ENCODE measurements at regions not wholly inside any gene's neighbourhood (a gene's known extent, or its start where the extent isn't known, plus 50 kb on each side); places are given as distances from the start of the nearest gene placed in this dataset.
"Not testable (repeated sequence)": the region's sequence is repeated elsewhere in the genome, so short reads cannot be mapped to it uniquely, and the experiment has no call there.

- no peak for DNase-seq (ENCODE audit: low read depth)
Measured at GRCh38 chr4:59615316-59615715, 1584.8 kb upstream of the ADGRL3 start.

GRCh38 chr4:59629348-59629747 lies 1570.8 kb upstream of the ADGRL3 start:
- no peak for DNase-seq (ENCODE audit: low read depth)

GRCh38 chr4:59630235-59630634 lies 1569.9 kb upstream of the ADGRL3 start:
- DNase-seq (ENCODE audit: low read depth), result no peak

- DNase-seq (ENCODE audit: low read depth), result no peak
Measured at GRCh38 chr4:59630922-59631321, 1569.2 kb upstream of the ADGRL3 start.

- DNase-seq (ENCODE audit: low read depth), result no peak
Measured at GRCh38 chr4:59637596-59637995, 1562.5 kb upstream of the ADGRL3 start.

- no peak for DNase-seq (ENCODE audit: low read depth)
Measured at GRCh38 chr4:59643682-59644081, 1556.4 kb upstream of the ADGRL3 start.

GRCh38 chr4:59644765-59645164 lies 1555.4 kb upstream of the ADGRL3 start:
- DNase-seq (ENCODE audit: low read depth), result no peak

GRCh38 chr4:59646082-59646481 lies 1554.0 kb upstream of the ADGRL3 start:
- no peak for DNase-seq (ENCODE audit: low read depth)

- DNase-seq (ENCODE audit: low read depth), result no peak
Measured at GRCh38 chr4:59647011-59647410, 1553.1 kb upstream of the ADGRL3 start.

- no peak for DNase-seq (ENCODE audit: low read depth)
Measured at GRCh38 chr4:59647500-59647899, 1552.6 kb upstream of the ADGRL3 start.

GRCh38 chr4:59650861-59651260 lies 1549.3 kb upstream of the ADGRL3 start:
- no peak for DNase-seq (ENCODE audit: low read depth)

GRCh38 chr4:59655996-59656395 lies 1544.1 kb upstream of the ADGRL3 start:
- DNase-seq (ENCODE audit: low read depth), result peak; percentile 1

- DNase-seq (ENCODE audit: low read depth), result no peak
Measured at GRCh38 chr4:59664771-59665170, 1535.4 kb upstream of the ADGRL3 start.

- no peak for DNase-seq (ENCODE audit: low read depth)
Measured at GRCh38 chr4:59666645-59667044, 1533.5 kb upstream of the ADGRL3 start.

GRCh38 chr4:59671037-59671436 lies 1529.1 kb upstream of the ADGRL3 start:
- peak; percentile 28 for DNase-seq (ENCODE audit: low read depth)

GRCh38 chr4:59676389-59676788 lies 1523.7 kb upstream of the ADGRL3 start:
- no peak for DNase-seq (ENCODE audit: low read depth)

- DNase-seq (ENCODE audit: low read depth), result not testable (repeated sequence)
Measured at GRCh38 chr4:59676992-59677391, 1523.1 kb upstream of the ADGRL3 start.

GRCh38 chr4:59685626-59686025 lies 1514.5 kb upstream of the ADGRL3 start:
- peak; percentile 6 for DNase-seq (ENCODE audit: low read depth)

GRCh38 chr4:59689149-59689548 lies 1511.0 kb upstream of the ADGRL3 start:
- DNase-seq (ENCODE audit: low read depth), result no peak

- no peak for DNase-seq (ENCODE audit: low read depth)
Measured at GRCh38 chr4:59695355-59696053, 1504.6 kb upstream of the ADGRL3 start.

GRCh38 chr4:59698041-59698440 lies 1502.1 kb upstream of the ADGRL3 start:
- no peak for DNase-seq (ENCODE audit: low read depth)

- no peak for DNase-seq (ENCODE audit: low read depth)
Measured at GRCh38 chr4:59700651-59701050, 1499.5 kb upstream of the ADGRL3 start.

- DNase-seq (ENCODE audit: low read depth), result no peak
Measured at GRCh38 chr4:59704616-59705015, 1495.5 kb upstream of the ADGRL3 start.

GRCh38 chr4:59712470-59712869 lies 1487.7 kb upstream of the ADGRL3 start:
- peak; percentile 9 for DNase-seq (ENCODE audit: low read depth)
